Right forelimb (tissue), 1 donor: ENCODE measurements at regions not wholly inside any gene's neighbourhood (a gene's known extent, or its start where the extent isn't known, plus 50 kb on each side); places are given as distances from the start of the nearest gene placed in this dataset.
A peak's percentile ranks its signal among the peaks of the same experiment; 100 is the strongest.
"Not testable (repeated sequence)": the region's sequence is repeated elsewhere in the genome, so short reads cannot be mapped to it uniquely, and the experiment has no call there.

Source experiments
- DNase-seq: peaks from one replicate; pipeline ENCODE4 v3.0.0-alpha.2; 2018

GRCh38 chr2:188788621-188789020 lies 185.6 kb upstream of the COL3A1 start:
- peak; percentile 67 for DNase-seq

DNA sequence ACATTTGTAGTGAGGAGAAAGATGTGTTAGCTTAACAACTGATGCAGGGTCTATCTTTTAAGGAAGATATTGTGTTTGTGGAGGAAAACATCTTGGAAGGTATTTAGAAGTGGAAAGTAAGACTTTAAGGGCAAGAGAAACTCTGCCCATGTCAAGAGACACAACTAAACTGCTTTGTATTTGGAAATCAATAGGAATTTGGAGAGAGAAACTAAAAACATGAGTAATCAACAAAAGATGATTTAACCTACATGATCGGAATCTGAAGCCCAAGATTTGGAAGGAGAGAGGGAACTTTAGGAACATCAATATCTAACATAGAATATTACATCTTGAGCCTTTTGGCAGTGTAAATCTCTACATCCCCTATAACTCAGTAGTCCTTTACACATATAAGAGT lies 184.2 kb upstream of the COL3A1 start:
- no peak for DNase-seq

DNA sequence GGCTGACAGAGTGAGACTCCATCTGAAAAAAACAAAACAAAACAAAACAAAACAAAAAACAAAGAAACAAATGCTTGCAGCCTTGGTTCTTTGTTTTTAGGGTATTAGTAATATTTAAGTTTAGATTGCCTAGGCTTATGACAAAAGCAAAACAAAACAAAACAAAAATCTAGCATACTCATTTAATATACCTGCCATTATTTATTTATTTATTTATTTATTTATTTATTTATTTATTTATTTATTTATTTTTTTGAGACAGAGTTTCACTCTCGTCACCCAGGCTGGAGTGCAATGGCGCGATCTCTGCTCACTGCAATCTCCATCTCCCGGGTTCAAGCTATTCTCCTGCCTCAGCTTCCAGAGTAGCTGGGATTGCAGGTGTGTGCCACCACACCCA lies 179.7 kb upstream of the COL3A1 start:
- not testable (repeated sequence) for DNase-seq

DNA sequence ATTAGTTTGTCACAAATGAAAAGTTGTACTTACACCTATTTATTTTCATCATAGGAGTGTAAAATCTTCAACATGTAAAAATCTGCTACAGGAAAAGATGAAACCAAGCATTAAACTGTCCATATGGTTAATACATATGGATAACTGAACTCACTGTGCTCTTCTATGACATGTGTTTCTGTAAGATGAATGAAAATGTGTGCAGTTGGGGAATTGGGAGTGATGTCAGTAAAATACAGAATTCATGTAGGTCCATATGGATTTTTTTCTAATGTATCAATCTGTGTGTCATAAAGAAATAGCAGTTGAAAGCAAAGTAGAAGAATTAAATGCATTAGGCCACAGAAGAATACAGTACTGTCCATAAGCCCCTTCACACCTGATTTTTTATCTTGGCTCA lies 178.4 kb upstream of the COL3A1 start:
- DNase-seq, result no peak

- no peak for DNase-seq
Observed at GRCh38 chr2:188797371-188797770, 176.8 kb upstream of the COL3A1 start.

GRCh38 chr2:188798159-188798558 lies 176.0 kb upstream of the COL3A1 start:
- no peak for DNase-seq

- DNase-seq, result no peak
Observed at GRCh38 chr2:188805219-188805618, 169.0 kb upstream of the COL3A1 start.

DNA sequence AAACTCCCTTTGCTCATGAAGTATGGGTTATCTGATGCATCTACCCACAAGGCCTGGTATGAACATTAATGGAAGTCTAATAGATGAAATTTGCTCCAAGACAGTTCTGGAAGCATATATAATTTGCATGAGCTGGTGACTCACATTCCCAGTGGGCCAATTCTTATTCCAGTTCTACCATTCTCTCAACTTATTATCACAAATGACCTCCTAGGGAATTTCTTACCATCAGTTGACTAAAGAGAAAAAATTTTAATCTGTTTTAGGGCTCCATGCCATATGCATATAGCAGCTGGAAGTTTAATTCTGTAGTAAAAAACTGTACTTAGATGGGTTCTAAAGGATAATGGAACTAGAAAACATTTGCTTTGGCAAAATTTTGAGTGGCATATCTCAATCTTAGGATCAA lies 165.2 kb upstream of the COL3A1 start:
- no peak for DNase-seq

DNA sequence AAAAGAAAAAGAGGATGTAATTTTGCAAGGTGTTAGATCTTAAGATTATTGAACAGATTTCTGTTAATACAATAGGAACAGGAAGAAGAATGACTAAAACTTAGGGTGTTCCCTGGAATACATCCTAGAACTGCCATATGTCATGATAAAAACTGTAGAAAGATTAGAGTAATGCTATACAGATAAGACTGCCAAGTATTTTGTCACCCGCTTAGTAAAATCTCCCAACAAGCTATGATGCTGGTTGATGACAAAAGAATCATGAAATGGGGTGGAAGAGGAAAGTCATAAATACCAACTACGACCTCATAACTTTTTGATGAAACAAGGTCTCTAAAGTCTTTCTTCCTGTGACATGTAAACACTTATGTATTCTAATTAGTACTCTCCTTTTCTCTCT lies 163.6 kb upstream of the COL3A1 start:
- DNase-seq, result no peak

DNA sequence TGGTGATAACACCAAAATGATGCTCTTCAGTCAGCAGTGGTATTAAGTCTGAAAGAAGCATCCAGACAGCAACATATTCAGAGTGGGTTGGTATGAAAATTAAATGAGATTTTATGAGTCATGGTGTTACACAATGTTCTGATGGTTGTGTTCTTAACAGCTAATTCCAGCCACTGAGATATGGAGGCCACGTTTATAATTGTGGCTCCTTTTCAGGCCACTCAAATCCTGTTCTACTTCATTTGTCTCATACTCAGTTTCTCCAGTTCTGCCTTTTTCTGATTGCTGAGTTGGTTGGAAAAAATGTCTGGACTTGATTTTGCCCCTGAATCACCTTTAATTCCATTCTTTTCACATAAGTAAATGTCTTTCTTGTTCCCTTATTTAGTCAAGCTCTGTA lies 162.7 kb upstream of the COL3A1 start:
- no peak for DNase-seq

- no peak for DNase-seq
Observed at GRCh38 chr2:188813315-188813714, 160.9 kb upstream of the COL3A1 start.

- peak; percentile 57 for DNase-seq
Observed at GRCh38 chr2:188813857-188814256, 160.3 kb upstream of the COL3A1 start.

DNA sequence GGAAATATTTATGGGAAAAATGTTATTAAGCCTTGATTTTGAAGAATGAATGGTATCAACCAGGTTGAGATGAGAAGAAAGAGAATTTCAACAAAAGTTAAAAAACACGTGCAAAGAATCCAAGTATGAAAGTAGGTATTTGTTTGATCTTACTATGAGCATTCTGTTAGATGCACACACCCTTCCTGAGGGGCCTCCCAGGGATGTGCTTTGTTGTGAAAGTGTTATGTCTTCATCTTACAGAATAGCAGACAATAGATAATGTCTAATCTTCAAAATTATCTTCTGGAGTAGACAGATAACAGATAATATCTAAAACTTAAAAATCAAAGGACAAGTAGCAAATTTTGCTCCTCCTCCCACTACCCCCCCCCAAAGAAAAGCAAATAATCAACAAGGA lies 155.2 kb upstream of the COL3A1 start:
- no peak for DNase-seq

GRCh38 chr2:188819792-188820191 lies 154.4 kb upstream of the COL3A1 start:
- DNase-seq, result no peak

DNA sequence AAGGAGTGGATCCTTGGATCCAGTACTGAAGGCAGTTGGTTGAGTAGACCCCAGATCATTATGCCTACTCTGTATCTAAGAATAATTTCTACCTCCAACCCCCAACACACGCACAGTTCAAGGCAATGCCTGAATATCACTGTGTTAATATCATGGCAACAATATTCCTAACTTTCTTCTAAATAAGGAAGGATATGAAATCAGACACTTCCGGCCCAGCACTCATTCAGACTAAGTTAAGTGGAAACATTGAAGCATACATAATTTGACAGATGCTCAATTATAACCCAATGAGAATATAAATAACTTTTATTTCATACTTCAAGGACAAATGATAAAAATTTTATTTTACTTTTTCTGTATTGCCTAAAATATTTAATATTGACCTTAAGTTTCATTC lies 153.6 kb upstream of the COL3A1 start:
- no peak for DNase-seq

- DNase-seq, result no peak
Observed at GRCh38 chr2:188824125-188824524, 150.0 kb upstream of the COL3A1 start.

- DNase-seq, result no peak
Observed at GRCh38 chr2:188833331-188833730, 140.8 kb upstream of the COL3A1 start.

GRCh38 chr2:188833799-188834198 lies 140.4 kb upstream of the COL3A1 start:
- no peak for DNase-seq

DNA sequence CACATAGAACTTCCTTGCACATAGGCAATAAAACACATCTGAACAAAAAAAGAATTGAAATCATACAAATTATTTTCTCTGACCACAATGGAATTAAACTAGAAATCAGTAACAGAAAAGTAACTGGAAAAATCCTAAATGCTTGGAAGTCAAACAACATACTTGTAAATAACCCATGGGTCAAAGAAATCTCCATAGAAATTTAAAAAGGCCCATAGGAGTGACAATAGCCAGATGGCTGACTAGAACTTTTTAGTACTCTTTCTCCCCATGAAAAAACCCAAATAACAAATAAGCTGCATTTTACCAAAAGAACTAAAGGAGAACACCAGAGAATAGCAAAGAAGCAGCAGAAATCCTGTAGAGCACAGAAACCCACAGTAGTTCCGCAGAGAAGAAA lies 139.2 kb upstream of the COL3A1 start:
- DNase-seq, result no peak

DNA sequence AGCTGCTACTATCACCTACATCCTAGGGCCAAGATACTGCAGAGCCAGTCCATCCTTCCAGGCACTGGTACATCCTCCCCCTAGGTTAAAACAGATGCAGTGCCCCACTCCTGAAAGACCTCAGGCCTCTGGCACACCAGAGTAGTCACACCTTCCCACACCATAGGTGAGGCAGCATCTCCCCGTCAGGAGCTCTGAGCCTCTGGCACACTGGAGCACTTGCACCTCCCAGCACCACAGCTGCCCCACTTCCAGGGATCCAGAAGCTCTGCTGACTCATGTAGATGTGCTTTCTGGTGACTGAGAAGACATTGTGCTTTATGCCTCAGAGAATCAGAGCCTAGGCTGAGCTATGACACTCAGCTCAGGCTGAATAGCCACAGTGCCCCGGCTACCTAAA lies 138.4 kb upstream of the COL3A1 start:
- DNase-seq, result no peak

DNA sequence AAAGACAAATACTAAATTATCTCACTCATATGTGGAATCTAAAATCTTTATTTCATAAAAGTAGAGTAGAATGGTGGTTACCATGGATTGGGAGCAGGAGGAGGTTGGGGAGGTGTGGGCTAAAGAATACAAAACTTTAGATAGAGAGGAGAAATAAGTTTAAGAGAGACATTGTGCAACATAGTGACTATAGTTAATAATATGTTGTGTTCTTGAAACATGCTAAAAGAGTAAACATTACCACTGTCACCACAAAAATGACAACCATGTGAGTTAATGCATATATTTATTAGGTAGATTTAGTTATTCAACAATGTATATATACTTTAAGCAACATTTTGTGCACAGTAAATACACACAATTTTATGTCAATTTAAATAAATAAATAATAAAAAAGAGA lies 128.5 kb upstream of the COL3A1 start:
- no peak for DNase-seq

DNA sequence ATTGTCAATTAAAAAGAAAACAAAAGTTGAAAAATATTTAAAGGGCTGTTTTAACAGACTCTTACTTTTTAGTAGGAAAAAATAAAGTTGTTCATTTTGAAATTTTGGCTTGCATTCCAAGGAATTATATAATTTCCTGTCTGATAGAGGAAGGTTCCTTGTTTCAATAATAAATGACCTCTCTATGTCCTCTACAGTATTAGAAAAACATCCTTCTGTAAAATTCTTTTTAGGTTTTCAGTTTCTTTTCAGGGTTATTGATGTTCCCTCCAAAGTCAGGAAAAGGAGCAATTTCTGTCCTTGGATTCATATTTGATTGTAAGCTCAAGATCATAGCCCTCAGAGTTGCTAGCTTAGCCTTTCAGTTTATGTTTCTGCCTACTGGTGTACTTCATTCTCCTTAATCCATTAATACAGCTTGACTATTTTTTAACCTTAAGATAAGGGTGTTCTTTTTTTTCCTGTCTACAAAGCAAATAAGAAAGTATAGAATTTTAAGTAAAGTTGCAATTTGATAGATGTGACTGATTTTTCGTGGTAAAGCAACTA lies 125.2 kb upstream of the COL3A1 start:
- DNase-seq, result no peak

- no peak for DNase-seq
Observed at GRCh38 chr2:188850786-188851185, 123.4 kb upstream of the COL3A1 start.

GRCh38 chr2:188851311-188851710 lies 122.9 kb upstream of the COL3A1 start:
- no peak for DNase-seq

- no peak for DNase-seq
Observed at GRCh38 chr2:188851826-188852225, 122.3 kb upstream of the COL3A1 start.

DNA sequence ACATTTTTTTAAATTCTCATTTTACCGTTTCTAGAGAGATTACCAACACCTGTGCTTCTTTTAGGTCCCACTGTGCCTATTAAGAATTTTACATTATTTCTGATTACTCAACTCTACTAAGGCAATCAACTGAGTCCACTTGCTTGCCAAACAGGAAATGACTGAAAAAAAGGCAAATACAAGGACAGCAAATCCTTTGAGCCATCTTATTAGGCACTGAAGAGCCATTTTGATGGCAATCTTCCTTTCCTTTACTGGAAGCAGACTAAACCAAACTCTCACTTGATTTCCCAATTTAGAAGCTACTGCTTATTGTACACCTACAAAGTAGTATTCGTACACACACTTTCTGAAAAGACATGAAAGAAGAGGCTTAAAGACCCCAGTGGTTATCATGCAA lies 121.4 kb upstream of the COL3A1 start:
- no peak for DNase-seq
